ENCODE measurements at regions not wholly inside any gene's neighbourhood (a gene's known extent, or its start where the extent isn't known, plus 50 kb on each side); places are given as distances from the start of the nearest gene placed in this dataset.
A peak's percentile ranks its signal among the peaks of the same experiment; 100 is the strongest.

GRCh38 chr17:71656964-71657858 lies 463.6 kb upstream of the SOX9 start:
- Histone ChIP-seq H3K4me2 (ENCODE audit: low read length) (no peak overlapping the region), H3K27ac (ENCODE audit: low read depth, low read length) (no peak overlapping the region), H3K79me1 (ENCODE audit: low read length) (peaks cover 2% of the 10 kb centered on the region), H2AFZ (ENCODE audit: insufficient read depth, low read length, poor library complexity) (no peak overlapping the region), H4K8ac (ENCODE audit: low read depth, low read length) (no peak overlapping the region), H2BK12ac (ENCODE audit: low read length) (no peak overlapping the region), H4K91ac (ENCODE audit: low read depth, low read length) (no peak overlapping the region), H3K9ac (ENCODE audit: low read length) (no peak overlapping the region), H4K12ac (ENCODE audit: low read depth, low read length) (no peak overlapping the region), H3K79me2 (ENCODE audit: control insufficient read depth, insufficient read depth, low read length, poor library complexity) (no peaks in the 10 kb centered on the region), H3K14ac (ENCODE audit: low read length) (no peak overlapping the region), H3K4me1 (ENCODE audit: control insufficient read depth in 1 of 2, insufficient read depth in 2 of 2, low read length in 2 of 2) (no peaks in the 10 kb centered on the region), H2BK5ac (ENCODE audit: low read depth, low read length, poor library complexity) (no peak overlapping the region), H2BK120ac (ENCODE audit: insufficient read depth, low read length, poor library complexity) (no peak overlapping the region), H3K4me3 (ENCODE audit: low read depth, low read length) (no peak overlapping the region), H3K18ac (ENCODE audit: low read length) (no peak overlapping the region), H3K9me3 (ENCODE audit: insufficient read depth, low read depth, low read length) (no peaks in the 10 kb centered on the region), H3K23ac (ENCODE audit: low read length) (no peak overlapping the region), H3K27me3 (ENCODE audit: insufficient read depth, low read length) (no peaks in the 10 kb centered on the region), H3K4ac (ENCODE audit: low read depth, low read length) (no peak overlapping the region), H2AK5ac (ENCODE audit: low read length) (no peak overlapping the region), H3K36me3 (ENCODE audit: control insufficient read depth in 1 of 2, insufficient read depth in 2 of 2, low read length in 2 of 2) (no peaks in the 10 kb centered on the region)
- WGBS (ENCODE audit: extremely low coverage, insufficient coverage, insufficient read length): no CpG with 5 or more reads among the region's 6 CpGs
- DNase-seq: no peak

GRCh38 chr17:71658996-71659395 lies 461.8 kb upstream of the SOX9 start:
- Histone ChIP-seq H4K8ac (ENCODE audit: low read depth, low read length) (no peak overlapping the region), H3K79me1 (ENCODE audit: low read length) (peaks cover 2% of the 10 kb centered on the region), H3K9ac (ENCODE audit: low read length) (no peak overlapping the region), H3K4me2 (ENCODE audit: low read length) (no peak overlapping the region), H3K27ac (ENCODE audit: low read depth, low read length) (no peak overlapping the region), H3K9me3 (ENCODE audit: insufficient read depth, low read depth, low read length) (no peaks in the 10 kb centered on the region), H2BK120ac (ENCODE audit: insufficient read depth, low read length, poor library complexity) (peak overlapping the region; percentile 24), H2BK5ac (ENCODE audit: low read depth, low read length, poor library complexity) (no peak overlapping the region), H4K91ac (ENCODE audit: low read depth, low read length) (no peak overlapping the region), H3K36me3 (ENCODE audit: control insufficient read depth in 1 of 2, insufficient read depth in 2 of 2, low read length in 2 of 2) (no peaks in the 10 kb centered on the region), H3K23ac (ENCODE audit: low read length) (no peak overlapping the region), H3K14ac (ENCODE audit: low read length) (no peak overlapping the region), H3K4me1 (ENCODE audit: control insufficient read depth in 1 of 2, insufficient read depth in 2 of 2, low read length in 2 of 2) (no peaks in the 10 kb centered on the region), H3K4ac (ENCODE audit: low read depth, low read length) (no peak overlapping the region), H3K27me3 (ENCODE audit: insufficient read depth, low read length) (no peaks in the 10 kb centered on the region), H2AK5ac (ENCODE audit: low read length) (no peak overlapping the region), H3K79me2 (ENCODE audit: control insufficient read depth, insufficient read depth, low read length, poor library complexity) (no peaks in the 10 kb centered on the region), H3K18ac (ENCODE audit: low read length) (no peak overlapping the region), H4K12ac (ENCODE audit: low read depth, low read length) (no peak overlapping the region), H2BK12ac (ENCODE audit: low read length) (peak overlapping the region; percentile 81), H2AFZ (ENCODE audit: insufficient read depth, low read length, poor library complexity) (no peak overlapping the region), H3K4me3 (ENCODE audit: low read depth, low read length) (no peak overlapping the region)
- DNase-seq: no peak
- no CpG with 5 or more reads among the region's 9 CpGs for WGBS (ENCODE audit: extremely low coverage, insufficient coverage, insufficient read length)

- Histone ChIP-seq H3K23ac (ENCODE audit: low read length) (no peak overlapping the region), H2BK120ac (ENCODE audit: insufficient read depth, low read length, poor library complexity) (no peak overlapping the region), H3K79me2 (ENCODE audit: control insufficient read depth, insufficient read depth, low read length, poor library complexity) (no peaks in the 10 kb centered on the region), H3K9ac (ENCODE audit: low read length) (no peak overlapping the region), H4K91ac (ENCODE audit: low read depth, low read length) (no peak overlapping the region), H3K14ac (ENCODE audit: low read length) (no peak overlapping the region), H3K18ac (ENCODE audit: low read length) (no peak overlapping the region), H2AK5ac (ENCODE audit: low read length) (no peak overlapping the region), H3K27ac (ENCODE audit: low read depth, low read length) (no peak overlapping the region), H4K8ac (ENCODE audit: low read depth, low read length) (no peak overlapping the region), H3K9me3 (ENCODE audit: insufficient read depth, low read depth, low read length) (no peaks in the 10 kb centered on the region), H3K27me3 (ENCODE audit: insufficient read depth, low read length) (no peaks in the 10 kb centered on the region), H3K36me3 (ENCODE audit: control insufficient read depth in 1 of 2, insufficient read depth in 2 of 2, low read length in 2 of 2) (no peaks in the 10 kb centered on the region), H3K4ac (ENCODE audit: low read depth, low read length) (no peak overlapping the region), H4K12ac (ENCODE audit: low read depth, low read length) (no peak overlapping the region), H2BK12ac (ENCODE audit: low read length) (no peak overlapping the region), H2AFZ (ENCODE audit: insufficient read depth, low read length, poor library complexity) (no peak overlapping the region), H3K4me3 (ENCODE audit: low read depth, low read length) (no peak overlapping the region), H3K4me1 (ENCODE audit: control insufficient read depth in 1 of 2, insufficient read depth in 2 of 2, low read length in 2 of 2) (no peaks in the 10 kb centered on the region), H3K4me2 (ENCODE audit: low read length) (no peak overlapping the region), H3K79me1 (ENCODE audit: low read length) (no peaks in the 10 kb centered on the region), H2BK5ac (ENCODE audit: low read depth, low read length, poor library complexity) (no peak overlapping the region)
- no peak for DNase-seq
Measured at GRCh38 chr17:71664861-71665260, 456.0 kb upstream of the SOX9 start.

GRCh38 chr17:71666047-71666446 lies 454.8 kb upstream of the SOX9 start:
- Histone ChIP-seq H3K18ac (ENCODE audit: low read length) (no peak overlapping the region), H4K12ac (ENCODE audit: low read depth, low read length) (no peak overlapping the region), H3K36me3 (ENCODE audit: control insufficient read depth in 1 of 2, insufficient read depth in 2 of 2, low read length in 2 of 2) (no peaks in the 10 kb centered on the region), H3K9me3 (ENCODE audit: insufficient read depth, low read depth, low read length) (no peaks in the 10 kb centered on the region), H3K79me1 (ENCODE audit: low read length) (no peaks in the 10 kb centered on the region), H2BK12ac (ENCODE audit: low read length) (no peak overlapping the region), H3K4ac (ENCODE audit: low read depth, low read length) (no peak overlapping the region), H4K8ac (ENCODE audit: low read depth, low read length) (no peak overlapping the region), H2AFZ (ENCODE audit: insufficient read depth, low read length, poor library complexity) (no peak overlapping the region), H3K14ac (ENCODE audit: low read length) (no peak overlapping the region), H3K4me2 (ENCODE audit: low read length) (no peak overlapping the region), H3K79me2 (ENCODE audit: control insufficient read depth, insufficient read depth, low read length, poor library complexity) (no peaks in the 10 kb centered on the region), H2AK5ac (ENCODE audit: low read length) (no peak overlapping the region), H3K4me1 (ENCODE audit: control insufficient read depth in 1 of 2, insufficient read depth in 2 of 2, low read length in 2 of 2) (no peaks in the 10 kb centered on the region), H3K4me3 (ENCODE audit: low read depth, low read length) (no peak overlapping the region), H2BK120ac (ENCODE audit: insufficient read depth, low read length, poor library complexity) (no peak overlapping the region), H3K27me3 (ENCODE audit: insufficient read depth, low read length) (no peaks in the 10 kb centered on the region), H3K27ac (ENCODE audit: low read depth, low read length) (no peak overlapping the region), H3K23ac (ENCODE audit: low read length) (no peak overlapping the region), H4K91ac (ENCODE audit: low read depth, low read length) (no peak overlapping the region), H2BK5ac (ENCODE audit: low read depth, low read length, poor library complexity) (no peak overlapping the region), H3K9ac (ENCODE audit: low read length) (no peak overlapping the region)
- DNase-seq: no peak
- no CpG with 5 or more reads among the region's 2 CpGs for WGBS (ENCODE audit: extremely low coverage, insufficient coverage, insufficient read length)
